Thyroid gland (tissue), 4 donors: ENCODE measurements at regions not wholly inside any gene's neighbourhood (a gene's known extent, or its start where the extent isn't known, plus 50 kb on each side); places are given as distances from the start of the nearest gene placed in this dataset.
"Not testable (repeated sequence)": the region's sequence is repeated elsewhere in the genome, so short reads cannot be mapped to it uniquely, and the experiment has no call there.

ENCODE experiments used
- DNase-seq, 2 donors: peaks; one replicate each; pipeline ENCODE4 v3.0.0-alpha.2; 2019
- H3K27ac ChIP-seq, 3 donors: fragments of 200-600 bp; sonication (generic); 1 replicate in 2 of 3; 2 replicates in 1 of 3; pipeline ENCODE4 v1.5.1; 2016 to 2019; ENCODE audit warnings: mild to moderate bottlenecking in 1 of 3, moderate library complexity in 1 of 3
- H3K27me3 ChIP-seq: fragments of 200-600 bp; sonication (generic); one replicate; pipeline ENCODE4 v1.5.1; 2019
- H3K36me3 ChIP-seq, 2 donors: fragments of 200-600 bp; sonication (generic); one replicate each; pipeline ENCODE4 v1.5.1; 2016 to 2019
- H3K4me1 ChIP-seq, 2 donors: fragments of 200-600 bp; sonication (generic); one replicate each; pipeline ENCODE4 v1.5.1; 2017 to 2019
- H3K4me3 ChIP-seq, 3 donors: fragments of 200-600 bp; sonication (generic); replicated peaks in 1 of 3; 1 replicate in 2 of 3; 2 replicates in 1 of 3; pipeline ENCODE4 v1.5.1; 2016; ENCODE audit warnings: mild to moderate bottlenecking in 1 of 3
- H3K9me3 ChIP-seq: fragments of 200-600 bp; sonication (generic); one replicate; pipeline ENCODE4 v1.5.1; 2017
- POLR2A ChIP-seq, 2 donors: fragments of 450-650 bp; IDR thresholded peaks; one replicate each; pipeline ENCODE4 v1.6.1; 2017; ENCODE audit warnings: antibody characterized with exemption in 2 of 2, mild to moderate bottlenecking in 2 of 2, moderate library complexity in 1 of 2
- WGBS, 2 donors: methylation state at CpG; one replicate each; pipeline ENCODE4 v1.1.5; 2017; 5-methylcytosine and 5-hydroxymethylcytosine counted together
- intact Hi-C: fragments of 100-400 bp; cut with DNase I; formaldehyde crosslinking; loops from one replicate; pipeline ENCODE4 v1.15.1; 2023
- TF ChIP-seq, protein P1 (sequence below), 6 experiments: fragments of 200-600 bp in 3 of 6; fragments of 450-650 bp in 3 of 6; sonication (generic) in 3 of 6; IDR thresholded peaks; one replicate each; pipeline ENCODE4 v1.5.1; 2016 to 2019; ENCODE audit warnings: antibody characterized with exemption in 6 of 6, mild to moderate bottlenecking in 2 of 6, inconsistent platforms in 1 of 6, moderate library complexity in 1 of 6

GRCh38 chr9:90073186-90073945 is 468.6 kb downstream of the GADD45G start:
- H3K4me1 ChIP-seq = no peaks in the 10 kb centered on the region
- intact Hi-C loops = no loop called here
- H3K4me3 ChIP-seq = no peak overlapping the region
- TF ChIP-seq, protein P1, sequence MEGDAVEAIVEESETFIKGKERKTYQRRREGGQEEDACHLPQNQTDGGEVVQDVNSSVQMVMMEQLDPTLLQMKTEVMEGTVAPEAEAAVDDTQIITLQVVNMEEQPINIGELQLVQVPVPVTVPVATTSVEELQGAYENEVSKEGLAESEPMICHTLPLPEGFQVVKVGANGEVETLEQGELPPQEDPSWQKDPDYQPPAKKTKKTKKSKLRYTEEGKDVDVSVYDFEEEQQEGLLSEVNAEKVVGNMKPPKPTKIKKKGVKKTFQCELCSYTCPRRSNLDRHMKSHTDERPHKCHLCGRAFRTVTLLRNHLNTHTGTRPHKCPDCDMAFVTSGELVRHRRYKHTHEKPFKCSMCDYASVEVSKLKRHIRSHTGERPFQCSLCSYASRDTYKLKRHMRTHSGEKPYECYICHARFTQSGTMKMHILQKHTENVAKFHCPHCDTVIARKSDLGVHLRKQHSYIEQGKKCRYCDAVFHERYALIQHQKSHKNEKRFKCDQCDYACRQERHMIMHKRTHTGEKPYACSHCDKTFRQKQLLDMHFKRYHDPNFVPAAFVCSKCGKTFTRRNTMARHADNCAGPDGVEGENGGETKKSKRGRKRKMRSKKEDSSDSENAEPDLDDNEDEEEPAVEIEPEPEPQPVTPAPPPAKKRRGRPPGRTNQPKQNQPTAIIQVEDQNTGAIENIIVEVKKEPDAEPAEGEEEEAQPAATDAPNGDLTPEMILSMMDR (IDR thresholded peaks at IDR 0.05) = no peak
- TF ChIP-seq POLR2A (IDR thresholded peaks at IDR 0.05) = no peak
- H3K27ac ChIP-seq = no peak overlapping the region
- H3K36me3 ChIP-seq = no peaks in the 10 kb centered on the region
- no peaks in the 10 kb centered on the region for H3K27me3 ChIP-seq
- no peaks in the 10 kb centered on the region for H3K9me3 ChIP-seq
- no peak for DNase-seq
- WGBS, 2 donors = 93% methylated on average over 3 of the region's 3 CpGs

- TF ChIP-seq, protein P1 (IDR thresholded peaks at IDR 0.05) = no peak
- no peak for TF ChIP-seq POLR2A (IDR thresholded peaks at IDR 0.05)
- Histone ChIP-seq H3K27ac (no peak overlapping the region), H3K36me3 (no peaks in the 10 kb centered on the region), H3K4me3 (no peak overlapping the region), H3K4me1 (peaks cover 0 to 9% of the 10 kb centered on the region in 2 donors), H3K9me3 (no peaks in the 10 kb centered on the region), H3K27me3 (no peaks in the 10 kb centered on the region)
- WGBS, 2 donors = 80 to 87% methylated on average over 6 of the region's 6 CpGs
- no peak for DNase-seq
- intact Hi-C loops = no loop called here
These were observed 469.6 kb downstream of the GADD45G start for GRCh38 chr9:90074316-90074962.

DNA sequence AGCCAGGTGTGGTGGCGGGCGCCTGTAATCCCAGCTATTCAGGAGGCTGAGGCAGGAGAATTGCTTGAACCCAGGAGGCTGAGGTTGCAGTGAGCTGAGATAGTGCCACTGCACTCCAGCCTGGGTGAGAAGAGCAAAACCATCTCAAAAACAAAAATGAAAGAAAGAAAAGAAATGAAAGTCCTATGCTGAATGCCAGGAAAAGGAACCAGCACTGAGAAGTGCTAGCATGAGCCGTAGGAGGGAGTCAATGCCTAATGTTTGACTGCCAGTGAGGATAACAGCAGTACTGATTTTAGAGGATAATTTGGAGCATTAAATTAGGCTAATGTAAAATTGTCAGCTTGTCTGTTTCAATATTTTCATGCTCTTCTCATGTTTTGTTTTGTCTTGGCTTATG is 472.8 kb downstream of the GADD45G start:
- H3K4me1 ChIP-seq = peaks cover 0 to 22% of the 10 kb centered on the region in 2 donors
- intact Hi-C loops, H3K27ac ChIP-seq, H3K27me3 ChIP-seq, DNase-seq, H3K4me3 ChIP-seq, H3K36me3 ChIP-seq, H3K9me3 ChIP-seq: not testable (repeated sequence)
- WGBS, 2 donors = 90 to 93% methylated on average over 3 of the region's 3 CpGs

- DNase-seq = no peak
- H3K4me3 ChIP-seq = no peak overlapping the region
- peaks cover 0 to 22% of the 10 kb centered on the region in 2 donors for H3K4me1 ChIP-seq
- H3K36me3 ChIP-seq = no peaks in the 10 kb centered on the region
- H3K27ac ChIP-seq = no peak overlapping the region
- intact Hi-C loops = no loop called here
- WGBS, 2 donors = 76 to 82% methylated on average over 4 of the region's 4 CpGs
- H3K27me3 ChIP-seq = no peaks in the 10 kb centered on the region
- no peak for TF ChIP-seq POLR2A (IDR thresholded peaks at IDR 0.05)
- TF ChIP-seq, protein P1 (IDR thresholded peaks at IDR 0.05) = no peak
- no peaks in the 10 kb centered on the region for H3K9me3 ChIP-seq
These were observed 474.2 kb downstream of the GADD45G start for GRCh38 chr9:90078988-90079421.

- no peaks in the 10 kb centered on the region for H3K36me3 ChIP-seq
- no peaks in the 10 kb centered on the region for H3K9me3 ChIP-seq
- H3K4me3 ChIP-seq = no peak overlapping the region
- WGBS, 2 donors = 95% methylated on average over 4 of the region's 4 CpGs
- no peak for DNase-seq
- no peak overlapping the region for H3K27ac ChIP-seq
- TF ChIP-seq POLR2A (IDR thresholded peaks at IDR 0.05) = no peak
- TF ChIP-seq, protein P1 (IDR thresholded peaks at IDR 0.05) = no peak
- intact Hi-C loops = no loop called here
- no peaks in the 10 kb centered on the region for H3K27me3 ChIP-seq
- H3K4me1 ChIP-seq = peaks cover 0 to 4% of the 10 kb centered on the region in 2 donors
These were observed 480.8 kb downstream of the GADD45G start for GRCh38 chr9:90085633-90086032.
